ENCODE measurements at regions not wholly inside any gene's neighbourhood (a gene's known extent, or its start where the extent isn't known, plus 50 kb on each side); places are given as distances from the start of the nearest gene placed in this dataset.

GRCh38 chr1:55339681-55340080 lies 124.5 kb upstream of the USP24 start:
- TF ChIP-seq REST (IDR thresholded peaks at IDR 0.05; ENCODE audit: low read depth) (no peak), EP300 (IDR thresholded peaks at IDR 0.05; ENCODE audit: borderline replicate concordance) (no peak), EGR1 (IDR thresholded peaks at IDR 0.05) (no peak), TAF1 (IDR thresholded peaks at IDR 0.05; ENCODE audit: low read depth) (no peak), USF1 (IDR thresholded peaks at IDR 0.05) (no peak), CEBPB (IDR thresholded peaks at IDR 0.05) (no peak), CREB1 (IDR thresholded peaks at IDR 0.05; ENCODE audit: low read depth) (no peak), RAD21 (IDR thresholded peaks at IDR 0.05; ENCODE audit: low read depth) (no peak), YY1 (IDR thresholded peaks at IDR 0.05; ENCODE audit: low read depth) (no peak), TCF12 (IDR thresholded peaks at IDR 0.05; ENCODE audit: low read depth) (no peak), ZBTB7A (IDR thresholded peaks at IDR 0.05; ENCODE audit: low read depth) (no peak), FOXM1 (IDR thresholded peaks at IDR 0.05; ENCODE audit: borderline replicate concordance, low read depth) (no peak)
- TF ChIP-seq, protein P1, sequence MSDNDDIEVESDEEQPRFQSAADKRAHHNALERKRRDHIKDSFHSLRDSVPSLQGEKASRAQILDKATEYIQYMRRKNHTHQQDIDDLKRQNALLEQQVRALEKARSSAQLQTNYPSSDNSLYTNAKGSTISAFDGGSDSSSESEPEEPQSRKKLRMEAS (IDR thresholded peaks at IDR 0.05), result no peak
